GM23338 (cell line): ENCODE measurements at regions not wholly inside any gene's neighbourhood (a gene's known extent, or its start where the extent isn't known, plus 50 kb on each side); places are given as distances from the start of the nearest gene placed in this dataset.

Experiments
- CREB1 ChIP-seq: fragments of 250-450 bp; sonication (Bioruptor Pico); IDR thresholded peaks from 2 replicates; pipeline ENCODE4 v1.5.0; 2020; ENCODE audit warnings: low read depth, mild to moderate bottlenecking, moderate library complexity
- CTCF ChIP-seq, 2 experiments: fragments of 200-600 bp in 1 of 2; sonication (generic) in 1 of 2; conservative IDR thresholded peaks; 2 replicates each; pipeline versions ENCODE4 v1.5.1 to v1.6.1; 2016 to 2017; ENCODE audit warnings: antibody characterized with exemption in 2 of 2, low read depth in 2 of 2, mild to moderate bottlenecking in 2 of 2, moderate library complexity in 1 of 2
- ETS1 ChIP-seq: IDR thresholded peaks from 2 replicates; pipeline ENCODE4 v1.6.1; 2016; ENCODE audit warnings: antibody characterized with exemption
- EZH2 ChIP-seq: fragments of 200-600 bp; sonication (generic); IDR thresholded peaks from one replicate; pipeline ENCODE4 v1.8.0; 2017; ENCODE audit warnings: antibody characterized with exemption, mild to moderate bottlenecking, low read depth; ENCODE audit not compliant: unreplicated experiment
- EZH2phosphoT487 ChIP-seq: fragments of 200-600 bp; sonication (generic); IDR thresholded peaks from one replicate; pipeline ENCODE4 v1.8.1; 2018; ENCODE audit warnings: antibody characterized with exemption; ENCODE audit not compliant: unreplicated experiment
- JUNB ChIP-seq: IDR thresholded peaks from one replicate; pipeline ENCODE4 v1.6.1; 2016; ENCODE audit warnings: antibody characterized with exemption; ENCODE audit not compliant: unreplicated experiment
- POLR2AphosphoS5 ChIP-seq: IDR thresholded peaks from 2 replicates; pipeline ENCODE4 v1.6.1; 2016; ENCODE audit warnings: antibody characterized with exemption, low read depth
- REST ChIP-seq: IDR thresholded peaks from one replicate; pipeline ENCODE4 v1.6.1; 2018; ENCODE audit warnings: antibody characterized with exemption; ENCODE audit not compliant: unreplicated experiment
- ZNF331 ChIP-seq: fragments of 250-450 bp; sonication (Bioruptor Pico); IDR thresholded peaks from 2 replicates; pipeline ENCODE4 v1.5.0; 2020; ENCODE audit warnings: low read depth, mild to moderate bottlenecking, moderate library complexity
- ZNF462 ChIP-seq: fragments of 250-450 bp; sonication (Bioruptor Pico); IDR thresholded peaks from 2 replicates; pipeline ENCODE4 v1.5.0; 2020; ENCODE audit warnings: mild to moderate bottlenecking, moderate library complexity

- TF ChIP-seq CTCF (conservative IDR thresholded peaks at IDR 0.05; ENCODE audit: low read depth in 2 of 2): no peak
- TF ChIP-seq POLR2AphosphoS5: no peak
- no peak for TF ChIP-seq CREB1 (CRISPR knock-in tag)
- no peak for TF ChIP-seq JUNB
- TF ChIP-seq ZNF462 (CRISPR knock-in tag): no peak
- TF ChIP-seq REST: no peak
- no peak for TF ChIP-seq ETS1
- no peak for TF ChIP-seq ZNF331 (CRISPR knock-in tag)
- no peak for TF ChIP-seq EZH2
- TF ChIP-seq EZH2phosphoT487: no peak
Observed at GRCh38 chr12:58570411-58570810, 349.9 kb downstream of the LRIG3 start.
